Stomach (tissue), 8 donors: ENCODE measurements at regions not wholly inside any gene's neighbourhood (a gene's known extent, or its start where the extent isn't known, plus 50 kb on each side); places are given as distances from the start of the nearest gene placed in this dataset.

Experiments
- DNase-seq, 2 donors: peaks; one replicate each; pipeline versions ENCODE4 v3.0.0 to v3.0.0-alpha.2; 2013 to 2019
- H3K27ac ChIP-seq, 5 donors: fragments of 200-600 bp in 4 of 5; sonication (generic) in 4 of 5; one replicate each; pipeline ENCODE4 v1.5.1; 2013 to 2019; ENCODE audit warnings: mild to moderate bottlenecking in 1 of 5, moderate library complexity in 1 of 5
- H3K27me3 ChIP-seq, 3 donors: fragments of 200-600 bp; sonication (generic); one replicate each; pipeline ENCODE4 v1.5.1; 2017 to 2019; ENCODE audit warnings: mixed run types in 1 of 3
- H3K36me3 ChIP-seq, 4 donors: fragments of 200-600 bp; sonication (generic); 1 replicate in 3 of 4; 2 replicates in 1 of 4; pipeline ENCODE4 v1.5.1; 2016 to 2019
- H3K4me1 ChIP-seq, 4 donors: fragments of 200-600 bp; sonication (generic); one replicate each; pipeline ENCODE4 v1.5.1; 2016 to 2019
- H3K4me3 ChIP-seq, 4 donors: fragments of 200-600 bp; sonication (generic) in 3 of 4; one replicate each; pipeline ENCODE4 v1.5.1; 2016 to 2019; ENCODE audit warnings: mild to moderate bottlenecking in 1 of 4
- H3K9me3 ChIP-seq, 4 donors: fragments of 200-600 bp; sonication (generic); one replicate each; pipeline ENCODE4 v1.5.1; 2016 to 2019
- CTCF ChIP-seq, 7 experiments: fragments of 450-650 bp in 4 of 7; fragments of 200-600 bp in 3 of 7; sonication (generic) in 3 of 7; IDR thresholded peaks; one replicate each; pipeline ENCODE4 v1.5.1; 2016 to 2019; ENCODE audit warnings: antibody characterized with exemption in 7 of 7, control low read depth in 2 of 7, mild to moderate bottlenecking in 1 of 7
- EP300 ChIP-seq: sonication (generic); formaldehyde crosslinking; IDR thresholded peaks from one replicate; pipeline ENCODE4 v1.6.1; 2017; ENCODE audit warnings: antibody characterized with exemption
- POLR2A ChIP-seq, 4 donors: fragments of 450-650 bp; IDR thresholded peaks; one replicate each; pipeline ENCODE4 v1.6.1; 2016; ENCODE audit warnings: antibody characterized with exemption in 4 of 4, control low read depth in 2 of 4, mild to moderate bottlenecking in 1 of 4, moderate library complexity in 1 of 4
- POLR2AphosphoS5 ChIP-seq, 3 donors: sonication (generic); formaldehyde crosslinking; IDR thresholded peaks; one replicate each; pipeline ENCODE4 v1.6.1; 2016; ENCODE audit warnings: antibody characterized with exemption in 3 of 3
- WGBS, 5 donors: extraction: QIAGEN DNeasy Blood & Tissue Kit in 3 of 5; methylation state at CpG; one replicate each; pipeline versions ENCODE4 v1.1.5 to v1.1.7; 2013 to 2018; 5-methylcytosine and 5-hydroxymethylcytosine counted together
- intact Hi-C: fragments of 100-400 bp; cut with DNase I; formaldehyde crosslinking; loops from one replicate; pipeline ENCODE4 v1.15.1; 2023; ENCODE audit warnings: low total_unique reads
- donor health status: healthy with polysubstance abuse.
- donor health status: Bipolar disorder and iron deficiency.
- donor health status: healthy.

DNA sequence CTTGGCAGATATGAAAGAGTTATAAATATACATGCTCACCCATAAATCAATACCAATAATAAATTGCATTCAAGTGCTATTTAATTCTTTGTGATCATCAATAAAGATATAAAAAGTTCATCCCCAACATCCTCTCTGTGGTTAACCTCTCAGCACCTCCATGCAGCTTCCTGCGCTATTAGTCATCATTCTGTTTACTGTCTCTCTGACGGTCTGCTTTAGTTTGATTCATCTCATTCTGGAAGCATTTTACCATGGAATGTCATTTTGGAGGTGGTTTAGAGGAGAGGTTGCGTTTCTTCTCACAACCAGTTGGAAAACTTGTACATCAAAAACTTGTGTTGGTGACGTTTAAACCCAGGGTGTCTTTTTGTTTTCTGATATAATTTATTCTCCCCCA, 486.6 kb downstream of the BRINP1 start:
- TF ChIP-seq CTCF (IDR thresholded peaks at IDR 0.05) = no peak
- H3K4me1 ChIP-seq = no peaks in the 10 kb centered on the region
- no peak for DNase-seq
- WGBS, 5 donors = 62 to 73% (median 66%) methylated on average over 4 of the region's 4 CpGs
- no peaks in the 10 kb centered on the region for H3K36me3 ChIP-seq
- H3K4me3 ChIP-seq = no peak overlapping the region
- H3K27ac ChIP-seq = no peak overlapping the region
- no peaks in the 10 kb centered on the region for H3K27me3 ChIP-seq
- intact Hi-C loops = no loop called here
- H3K9me3 ChIP-seq = no peaks in the 10 kb centered on the region

DNA sequence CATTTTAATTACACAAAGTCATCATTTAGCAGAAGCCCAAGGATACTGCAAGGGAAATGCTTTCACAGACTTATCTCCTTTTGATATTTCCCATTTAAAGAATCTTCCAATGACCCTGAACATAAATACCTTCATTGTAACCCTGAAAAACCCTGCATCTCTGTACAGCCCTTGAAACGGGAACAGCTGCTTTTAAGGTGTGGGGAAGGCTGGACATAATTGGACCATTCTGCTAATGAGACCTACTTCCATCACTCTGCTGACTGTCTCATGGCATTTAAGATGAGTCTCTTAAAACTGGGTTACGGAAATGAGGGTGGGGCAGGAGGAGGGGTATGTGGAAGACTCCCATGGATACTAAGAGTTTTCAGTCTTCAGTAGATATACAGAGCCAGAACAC, 485.8 kb downstream of the BRINP1 start:
- DNase-seq = no peak
- Histone ChIP-seq H3K4me3 (no peak overlapping the region), H3K27me3 (no peaks in the 10 kb centered on the region), H3K27ac (no peak overlapping the region), H3K36me3 (no peaks in the 10 kb centered on the region), H3K4me1 (no peaks in the 10 kb centered on the region), H3K9me3 (no peaks in the 10 kb centered on the region)
- intact Hi-C loops = no loop called here
- TF ChIP-seq CTCF (IDR thresholded peaks at IDR 0.05) (no peak), POLR2A (IDR thresholded peaks at IDR 0.05) (no peak), EP300 (no peak), POLR2AphosphoS5 (IDR thresholded peaks at IDR 0.05) (no peak)
- WGBS, 5 donors = 73 to 82% (median 79%) methylated on average over 2 of the region's 2 CpGs

DNA sequence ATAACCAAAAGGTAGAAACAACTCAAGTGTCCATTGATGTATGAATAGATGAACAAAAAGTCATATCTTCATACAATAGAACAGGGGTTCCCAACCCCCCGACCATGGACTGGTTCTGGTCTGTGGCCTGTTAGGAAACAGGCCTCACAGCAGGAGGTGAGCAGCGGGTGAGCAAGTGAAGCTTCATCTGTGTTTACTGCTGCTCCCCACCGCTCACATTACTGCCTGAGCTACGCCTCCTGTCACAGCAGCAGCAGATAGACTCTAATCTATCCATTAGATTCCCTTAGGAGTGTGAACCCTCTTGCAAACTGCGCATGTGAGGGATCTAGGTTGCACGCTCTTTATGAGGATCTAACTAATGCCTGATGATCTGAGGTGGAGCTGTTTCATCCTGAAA, 478.0 kb downstream of the BRINP1 start:
- H3K4me1 ChIP-seq = no peaks in the 10 kb centered on the region
- no peak overlapping the region for H3K27ac ChIP-seq
- TF ChIP-seq POLR2AphosphoS5 (IDR thresholded peaks at IDR 0.05) (no peak), EP300 (no peak), CTCF (IDR thresholded peaks at IDR 0.05) (no peak), POLR2A (IDR thresholded peaks at IDR 0.05) (no peak)
- no peak overlapping the region for H3K4me3 ChIP-seq
- no peak for DNase-seq
- intact Hi-C loops = no loop called here
- WGBS, 5 donors = 56 to 72% (median 69%) methylated on average over 6 of the region's 6 CpGs
- no peaks in the 10 kb centered on the region for H3K27me3 ChIP-seq
- H3K36me3 ChIP-seq = no peaks in the 10 kb centered on the region
- H3K9me3 ChIP-seq = no peaks in the 10 kb centered on the region

DNA sequence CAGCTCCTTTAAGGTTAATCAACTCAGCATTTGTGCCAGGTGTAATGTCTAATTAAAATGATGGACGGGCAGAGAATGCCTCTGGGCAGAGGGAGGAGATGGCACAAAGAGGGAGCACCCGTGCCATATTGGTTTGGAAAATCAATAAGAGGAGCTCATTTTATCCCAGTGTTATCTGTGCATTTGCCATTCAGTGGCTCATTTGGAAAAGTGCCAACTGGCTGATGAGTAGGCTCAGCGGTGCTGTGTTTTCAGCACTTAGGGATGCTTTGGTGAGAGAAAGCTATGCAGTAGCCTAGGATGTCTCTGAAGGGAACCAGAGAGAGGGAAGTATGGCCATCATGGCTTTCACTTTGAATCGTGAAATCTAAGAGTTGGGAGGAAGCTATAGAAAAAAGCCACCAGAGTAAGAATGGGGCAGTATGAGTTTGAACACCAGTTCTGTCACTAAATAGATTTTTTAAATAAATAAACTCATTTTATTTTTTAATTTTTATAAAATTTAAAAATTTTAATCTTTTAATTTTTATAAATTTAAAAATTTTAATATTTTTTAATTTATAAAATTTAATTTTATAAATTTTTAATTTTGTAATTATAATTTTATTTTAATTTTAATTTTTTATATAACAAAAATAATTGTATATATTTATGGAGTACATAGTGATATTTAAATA, 472.8 kb downstream of the BRINP1 start:
- intact Hi-C loops = no loop called here
- no peak for TF ChIP-seq POLR2A (IDR thresholded peaks at IDR 0.05)
- no peak for TF ChIP-seq POLR2AphosphoS5 (IDR thresholded peaks at IDR 0.05)
- TF ChIP-seq CTCF (IDR thresholded peaks at IDR 0.05) = no peak
- TF ChIP-seq EP300 = no peak
- H3K4me3 ChIP-seq = no peak overlapping the region
- no peaks in the 10 kb centered on the region for H3K36me3 ChIP-seq
- H3K27me3 ChIP-seq = no peaks in the 10 kb centered on the region
- peak in 1 of 2 donors; percentile 8 for DNase-seq
- 74 to 89% (median 86%) methylated on average over 4 of the region's 4 CpGs for WGBS, 5 donors
- H3K27ac ChIP-seq = no peak overlapping the region
- peaks cover 0 to 7% (median 3%) of the 10 kb centered on the region in 4 donors for H3K9me3 ChIP-seq
- no peaks in the 10 kb centered on the region for H3K4me1 ChIP-seq
